ENCODE measurements at regions not wholly inside any gene's neighbourhood (a gene's known extent, or its start where the extent isn't known, plus 50 kb on each side); places are given as distances from the start of the nearest gene placed in this dataset.

- no peak for DNase-seq
Observed at GRCh38 chr12:23399402-23399933, 550.0 kb downstream of the SOX5 start.

- no peak for DNase-seq
Observed at GRCh38 chr12:23415180-23415579, 534.3 kb downstream of the SOX5 start.

DNA sequence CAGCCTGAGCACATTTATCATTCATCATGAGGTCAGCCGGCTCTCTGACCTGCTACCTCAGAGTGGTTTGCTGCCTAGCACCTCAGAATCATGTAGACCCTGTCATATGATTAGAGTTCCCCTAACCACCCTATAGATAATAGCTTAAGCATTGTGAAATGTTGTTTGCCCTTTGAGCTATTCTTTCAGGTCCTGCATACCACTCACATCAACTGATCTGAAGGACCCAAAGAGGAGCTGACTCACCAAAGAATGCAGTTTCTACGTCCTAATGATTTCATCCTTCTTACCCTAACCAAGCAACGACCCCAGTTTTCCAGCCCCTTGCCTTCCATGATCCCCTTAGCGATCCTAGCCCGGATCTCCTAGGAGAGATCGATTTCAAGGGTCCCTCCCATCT is 527.9 kb downstream of the SOX5 start:
- no peak for DNase-seq

- no peak for DNase-seq
Observed at GRCh38 chr12:23423097-23423687, 526.3 kb downstream of the SOX5 start.

GRCh38 chr12:23423796-23424195 is 525.7 kb downstream of the SOX5 start:
- no peak for DNase-seq

GRCh38 chr12:23424685-23425084 is 524.8 kb downstream of the SOX5 start:
- DNase-seq = no peak

DNA sequence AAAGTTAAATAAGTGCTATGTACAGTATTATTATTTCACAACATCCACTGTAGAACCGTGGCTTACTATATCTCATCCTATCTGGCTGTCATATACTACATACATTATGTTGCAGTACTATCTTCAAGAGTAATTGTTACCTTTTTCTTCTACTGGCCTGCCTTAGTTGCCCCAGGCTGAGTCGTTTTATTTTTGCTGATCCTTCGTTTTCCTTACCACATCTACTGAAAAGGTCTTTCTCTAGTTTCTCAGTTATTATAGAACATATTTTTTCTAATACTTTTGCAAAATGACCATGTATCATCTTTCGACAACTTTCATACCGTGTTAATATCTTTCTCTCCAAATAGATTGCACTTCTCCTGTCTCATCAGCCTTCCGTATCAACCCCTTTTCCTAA is 523.1 kb downstream of the SOX5 start:
- DNase-seq = no peak

DNA sequence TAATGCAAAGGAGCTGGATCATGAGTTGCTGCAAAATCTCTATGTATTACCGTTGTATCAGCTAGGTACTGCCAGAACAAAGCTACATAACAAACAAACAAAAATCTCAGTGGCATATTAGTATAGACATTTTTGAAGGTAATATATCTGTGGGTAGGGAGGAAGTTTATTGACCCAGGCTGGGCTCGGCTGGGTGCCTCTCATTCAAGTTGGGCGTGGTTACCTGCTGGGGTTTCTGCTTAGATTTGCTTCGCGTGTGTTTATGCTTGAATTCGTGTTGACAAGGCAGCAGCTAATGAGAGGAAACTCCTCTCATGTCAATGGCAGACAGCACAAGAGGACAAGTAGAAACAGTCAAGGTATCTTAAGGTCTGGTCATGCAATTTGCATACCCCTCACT is 520.7 kb downstream of the SOX5 start:
- no peak for DNase-seq

DNA sequence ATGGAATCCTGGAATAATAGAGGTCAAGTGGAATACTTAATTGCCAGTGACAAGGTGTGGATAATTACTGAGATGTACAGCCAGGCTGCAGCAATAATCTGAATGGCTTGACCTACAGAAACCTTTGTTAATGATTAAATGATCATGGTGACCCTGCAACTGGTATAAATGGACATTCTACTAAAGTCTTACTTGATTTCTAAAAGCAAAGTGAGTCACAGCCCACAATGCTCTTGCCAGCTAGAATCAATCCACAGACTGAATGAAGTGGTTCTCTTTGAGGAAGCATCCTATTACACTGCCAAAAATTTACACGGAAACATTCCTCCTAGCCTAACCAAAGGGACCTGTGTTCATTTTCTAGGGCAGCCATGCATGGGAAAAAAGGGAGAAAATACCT is 518.5 kb downstream of the SOX5 start:
- DNase-seq = no peak

- DNase-seq = no peak
Observed at GRCh38 chr12:23433121-23433520, 516.3 kb downstream of the SOX5 start.

- no peak for DNase-seq
Observed at GRCh38 chr12:23434154-23434553, 515.3 kb downstream of the SOX5 start.

GRCh38 chr12:23446746-23447145 is 502.7 kb downstream of the SOX5 start:
- DNase-seq = no peak

DNA sequence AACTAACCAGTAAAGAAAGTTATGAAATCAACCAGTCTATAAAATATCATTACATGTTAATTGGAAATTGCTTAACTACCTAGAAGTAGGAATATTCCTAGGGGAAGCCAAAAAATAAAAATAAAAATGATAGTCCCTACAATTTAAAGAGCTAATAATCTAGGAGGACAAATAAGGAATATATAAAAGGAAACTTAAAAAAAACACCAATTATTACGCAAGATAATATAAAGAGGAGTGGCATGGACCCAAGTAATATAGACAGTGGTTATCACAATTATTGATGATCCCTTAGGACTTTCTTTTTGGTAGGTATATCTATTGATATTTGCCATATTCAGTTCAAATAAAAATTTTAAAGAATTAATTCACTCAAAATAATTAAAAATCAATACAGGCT is 498.7 kb downstream of the SOX5 start:
- no peak for DNase-seq

DNA sequence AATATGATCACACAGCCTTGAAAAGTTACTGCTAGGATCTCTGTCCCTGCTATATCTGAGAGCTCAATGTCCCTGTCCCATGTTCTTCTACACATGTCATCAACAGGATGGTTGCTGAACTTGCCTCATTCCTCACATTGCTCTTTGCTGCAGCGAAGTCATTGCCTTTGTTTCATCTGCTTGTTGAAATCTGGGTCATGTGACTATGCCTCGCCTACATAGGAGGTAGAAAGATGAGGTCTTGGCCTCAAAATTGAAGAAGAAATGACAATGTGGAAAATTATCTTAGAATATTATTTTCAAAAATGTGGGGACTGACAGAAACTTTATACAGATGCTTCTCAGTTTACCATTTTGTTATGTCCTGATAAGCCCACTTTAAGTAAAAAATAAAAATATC is 494.2 kb downstream of the SOX5 start:
- DNase-seq = no peak

- no peak for DNase-seq
Observed at GRCh38 chr12:23458640-23459039, 490.8 kb downstream of the SOX5 start.

DNA sequence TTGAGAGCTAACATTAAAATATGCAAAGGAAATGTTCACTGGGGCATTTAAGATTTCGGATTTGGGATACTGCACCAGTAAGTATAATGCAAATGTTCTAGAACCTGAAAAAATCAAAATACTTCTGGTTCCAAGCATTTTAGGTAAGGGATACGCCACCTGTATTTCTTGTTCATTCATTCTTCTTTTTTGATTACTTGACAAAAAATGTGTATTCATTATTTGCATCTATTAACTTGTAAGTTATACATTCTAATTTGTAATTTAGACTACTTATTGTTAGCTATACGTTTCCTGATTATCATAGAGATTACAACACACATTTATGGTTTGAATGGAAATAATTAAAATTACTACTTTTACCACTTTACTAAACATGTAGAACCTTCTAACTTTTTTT is 486.9 kb downstream of the SOX5 start:
- DNase-seq = no peak

DNA sequence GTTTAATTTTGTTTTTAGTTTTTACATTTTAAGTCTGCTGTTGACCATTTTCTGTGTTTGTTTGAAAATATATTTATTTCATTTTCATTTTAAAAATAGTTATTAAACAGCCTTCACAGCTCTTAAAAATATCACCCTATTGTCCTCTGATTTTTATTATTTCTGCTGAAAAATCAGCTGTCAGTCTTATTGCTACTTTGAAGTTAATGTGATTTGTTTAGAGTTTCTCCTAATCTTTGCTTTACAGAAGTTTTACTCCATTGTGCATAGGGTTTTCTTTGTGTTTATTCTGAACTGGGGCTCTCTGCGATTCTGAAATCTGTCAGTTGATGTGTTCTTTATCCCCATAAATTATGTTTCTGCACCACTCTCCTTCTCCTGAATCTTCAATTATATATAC is 486.3 kb downstream of the SOX5 start:
- no peak for DNase-seq

- no peak for DNase-seq
Observed at GRCh38 chr12:23464241-23464812, 485.1 kb downstream of the SOX5 start.

DNA sequence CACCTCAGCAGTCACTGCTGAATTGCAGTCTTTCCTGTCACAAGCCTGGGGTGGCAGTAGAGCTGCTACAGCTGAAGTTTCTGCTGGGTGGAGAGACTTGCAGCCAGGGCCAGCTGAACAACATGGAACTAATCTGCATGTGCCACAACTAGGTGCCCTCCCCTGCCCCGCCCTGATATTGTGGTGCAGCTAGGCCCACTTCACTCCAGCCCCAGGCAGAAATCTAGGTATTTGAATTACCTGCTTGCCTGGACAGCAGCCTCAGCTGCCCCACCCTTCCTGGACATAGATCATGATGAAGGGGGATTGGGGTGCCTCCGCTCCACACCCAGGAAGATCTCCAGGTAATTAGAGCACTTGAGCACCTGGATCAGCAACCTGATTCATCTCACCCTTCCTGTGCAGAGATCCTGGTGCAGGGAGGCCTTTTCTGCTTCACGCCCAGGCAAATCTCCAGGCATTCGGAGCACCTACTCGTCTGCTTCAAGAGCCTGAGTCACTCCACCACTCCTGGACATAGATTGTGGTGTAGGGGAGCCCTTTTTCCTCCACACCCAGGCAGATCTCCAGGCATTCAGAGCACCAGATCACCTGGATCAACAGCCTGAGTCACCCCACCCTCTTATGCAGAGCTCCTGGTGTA is 477.0 kb downstream of the SOX5 start:
- DNase-seq = no peak

DNA sequence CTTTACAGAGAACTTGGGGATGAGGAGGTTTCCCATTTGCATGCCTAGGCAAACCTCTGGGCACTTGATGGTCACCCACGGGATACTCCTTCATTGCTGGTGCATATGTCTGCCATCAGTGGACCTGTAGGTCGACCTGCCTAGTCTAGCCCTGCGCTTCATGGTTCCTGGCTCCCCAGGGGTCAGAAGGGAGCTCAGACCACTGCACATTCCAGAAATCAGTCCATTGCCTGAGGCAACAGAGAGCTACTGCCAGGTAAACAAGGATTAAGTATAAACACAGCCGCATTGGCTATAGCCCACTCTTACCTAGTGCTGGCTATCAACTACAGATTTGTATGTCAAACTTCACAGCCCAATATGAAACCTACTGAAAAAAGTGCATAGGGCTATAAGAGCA is 476.4 kb downstream of the SOX5 start:
- DNase-seq = no peak

- DNase-seq = no peak
Observed at GRCh38 chr12:23474438-23474976, 475.0 kb downstream of the SOX5 start.

Measured in NCI-H1048 (cell line).